NT2/D1 (cell line): ENCODE measurements at regions not wholly inside any gene's neighbourhood (a gene's known extent, or its start where the extent isn't known, plus 50 kb on each side); places are given as distances from the start of the nearest gene placed in this dataset.

Source experiments
- SUZ12 ChIP-seq: IDR thresholded peaks from 2 replicates; pipeline ENCODE4 v1.6.1; 2011; ENCODE audit not compliant: insufficient read length, insufficient read depth; ENCODE audit errors: extremely low read depth
- YY1 ChIP-seq: IDR thresholded peaks from 2 replicates; pipeline ENCODE4 v1.6.1; 2011; ENCODE audit not compliant: insufficient read length, insufficient read depth
- ZNF274 ChIP-seq: IDR thresholded peaks from 2 replicates; pipeline ENCODE4 v1.6.1; 2011; ENCODE audit warnings: mild to moderate bottlenecking, low read depth, low read length

DNA sequence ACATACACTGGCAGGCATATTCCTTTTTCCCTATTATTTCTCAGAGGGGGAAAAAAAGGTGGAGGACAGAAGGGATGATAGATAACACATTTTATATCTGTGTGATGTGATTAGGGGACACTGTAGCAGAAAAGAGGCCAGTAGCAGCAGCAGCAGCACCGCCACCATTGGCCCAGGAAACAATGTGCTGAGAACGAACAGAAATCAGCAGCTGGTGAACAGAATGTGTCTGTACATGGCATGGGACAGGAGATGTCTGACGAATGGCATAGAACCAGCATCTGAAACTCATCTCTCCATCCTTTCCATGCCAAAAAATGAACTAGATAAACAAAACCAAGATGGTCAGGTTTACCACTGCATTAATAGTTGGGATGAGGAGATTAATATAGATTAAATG, 936.1 kb upstream of the ACVR2A start:
- no peak for TF ChIP-seq YY1
- no peak for TF ChIP-seq ZNF274
- no peak for TF ChIP-seq SUZ12
